ENCODE measurements at regions not wholly inside any gene's neighbourhood (a gene's known extent, or its start where the extent isn't known, plus 50 kb on each side); places are given as distances from the start of the nearest gene placed in this dataset.
A peak's percentile ranks its signal among the peaks of the same experiment; 100 is the strongest.

GRCh38 chr13:99834246-99834645 lies 137.3 kb downstream of the ZIC5 start:
- Histone ChIP-seq H3K79me2 (ENCODE audit: insufficient read depth, low read length) (no peaks in the 10 kb centered on the region), H3K4me2 (ENCODE audit: insufficient read depth, low read length) (no peak overlapping the region), H3K36me3 (ENCODE audit: insufficient read depth, low read length) (no peaks in the 10 kb centered on the region), H3K4me3 (ENCODE audit: low read depth in 1 of 2, low read length in 2 of 2) (no peak overlapping the region), H3K4me1 (ENCODE audit: insufficient read depth, low read length) (no peaks in the 10 kb centered on the region), H3K9ac (ENCODE audit: low read depth, low read length) (no peak overlapping the region), H3K27ac (ENCODE audit: low read length) (no peak overlapping the region), H3K9me3 (ENCODE audit: insufficient read depth, low read length, severe bottlenecking) (no peaks in the 10 kb centered on the region), H2AFZ (ENCODE audit: low read depth, low read length) (no peak overlapping the region), H4K20me1 (ENCODE audit: insufficient read depth, low read length) (no peaks in the 10 kb centered on the region), H3K27me3 (ENCODE audit: insufficient read depth, low read length, poor library complexity) (no peaks in the 10 kb centered on the region)
- no peak for ATAC-seq (ENCODE audit: insufficient read depth, low read depth)
- no peak for DNase-seq
- no peak for TF ChIP-seq CTCF (IDR thresholded peaks at IDR 0.05; ENCODE audit: borderline replicate concordance, extremely low read depth, low read length, poor library complexity, severe bottlenecking)
- TF ChIP-seq EZH2 (IDR thresholded peaks at IDR 0.05; ENCODE audit: borderline replicate concordance, low read depth, low read length, severe bottlenecking): no peak

GRCh38 chr13:99832347-99832746 lies 139.2 kb downstream of the ZIC5 start:
- ATAC-seq (ENCODE audit: insufficient read depth, low read depth): no peak
- Histone ChIP-seq H3K27me3 (ENCODE audit: insufficient read depth, low read length, poor library complexity) (no peaks in the 10 kb centered on the region), H2AFZ (ENCODE audit: low read depth, low read length) (no peak overlapping the region), H3K9ac (ENCODE audit: low read depth, low read length) (no peak overlapping the region), H3K4me1 (ENCODE audit: insufficient read depth, low read length) (no peaks in the 10 kb centered on the region), H3K36me3 (ENCODE audit: insufficient read depth, low read length) (no peaks in the 10 kb centered on the region), H3K79me2 (ENCODE audit: insufficient read depth, low read length) (no peaks in the 10 kb centered on the region), H4K20me1 (ENCODE audit: insufficient read depth, low read length) (no peaks in the 10 kb centered on the region), H3K9me3 (ENCODE audit: insufficient read depth, low read length, severe bottlenecking) (no peaks in the 10 kb centered on the region), H3K4me3 (ENCODE audit: low read depth in 1 of 2, low read length in 2 of 2) (no peak overlapping the region), H3K27ac (ENCODE audit: low read length) (no peak overlapping the region), H3K4me2 (ENCODE audit: insufficient read depth, low read length) (no peak overlapping the region)
- no peak for DNase-seq
- TF ChIP-seq EZH2 (IDR thresholded peaks at IDR 0.05; ENCODE audit: borderline replicate concordance, low read depth, low read length, severe bottlenecking) (no peak), CTCF (IDR thresholded peaks at IDR 0.05; ENCODE audit: borderline replicate concordance, extremely low read depth, low read length, poor library complexity, severe bottlenecking) (no peak)

- no peak overlapping the region for H3K4me2 ChIP-seq (ENCODE audit: insufficient read depth, low read length)
- no peak for DNase-seq
- ATAC-seq (ENCODE audit: insufficient read depth, low read depth): peak; percentile 47; the same call in 1 of the 3 replicates
- H3K9ac ChIP-seq (ENCODE audit: low read depth, low read length): no peak overlapping the region
- H3K79me2 ChIP-seq (ENCODE audit: insufficient read depth, low read length): no peaks in the 10 kb centered on the region
- no peak overlapping the region for H3K27ac ChIP-seq (ENCODE audit: low read length)
- no peaks in the 10 kb centered on the region for H3K4me1 ChIP-seq (ENCODE audit: insufficient read depth, low read length)
- H3K36me3 ChIP-seq (ENCODE audit: insufficient read depth, low read length): no peaks in the 10 kb centered on the region
- TF ChIP-seq EZH2 (IDR thresholded peaks at IDR 0.05; ENCODE audit: borderline replicate concordance, low read depth, low read length, severe bottlenecking) (no peak), CTCF (IDR thresholded peaks at IDR 0.05; ENCODE audit: borderline replicate concordance, extremely low read depth, low read length, poor library complexity, severe bottlenecking) (peak; percentile 19)
- no peaks in the 10 kb centered on the region for H3K9me3 ChIP-seq (ENCODE audit: insufficient read depth, low read length, severe bottlenecking)
- H3K27me3 ChIP-seq (ENCODE audit: insufficient read depth, low read length, poor library complexity): no peaks in the 10 kb centered on the region
- H2AFZ ChIP-seq (ENCODE audit: low read depth, low read length): no peak overlapping the region
- H3K4me3 ChIP-seq (ENCODE audit: low read depth in 1 of 2, low read length in 2 of 2): no peak overlapping the region
- H4K20me1 ChIP-seq (ENCODE audit: insufficient read depth, low read length): no peaks in the 10 kb centered on the region
Observed at GRCh38 chr13:99830931-99831330, 140.6 kb downstream of the ZIC5 start.
